GM19025 (cell line): ENCODE measurements at regions not wholly inside any gene's neighbourhood (a gene's known extent, or its start where the extent isn't known, plus 50 kb on each side); places are given as distances from the start of the nearest gene placed in this dataset.
"Not testable (repeated sequence)": the region's sequence is repeated elsewhere in the genome, so short reads cannot be mapped to it uniquely, and the experiment has no call there.

Source experiments
- ATAC-seq: cut with Tn5 transposase; IDR thresholded peaks from one replicate; pipeline ENCODE4 v1.9.1; 2021; ENCODE audit warnings: mild to moderate bottlenecking, low read depth, moderate library complexity; ENCODE audit not compliant: unreplicated experiment

- ATAC-seq = no peak
Observed at GRCh38 chr14:42499137-42499536, 892.5 kb downstream of the LRFN5 start.

DNA sequence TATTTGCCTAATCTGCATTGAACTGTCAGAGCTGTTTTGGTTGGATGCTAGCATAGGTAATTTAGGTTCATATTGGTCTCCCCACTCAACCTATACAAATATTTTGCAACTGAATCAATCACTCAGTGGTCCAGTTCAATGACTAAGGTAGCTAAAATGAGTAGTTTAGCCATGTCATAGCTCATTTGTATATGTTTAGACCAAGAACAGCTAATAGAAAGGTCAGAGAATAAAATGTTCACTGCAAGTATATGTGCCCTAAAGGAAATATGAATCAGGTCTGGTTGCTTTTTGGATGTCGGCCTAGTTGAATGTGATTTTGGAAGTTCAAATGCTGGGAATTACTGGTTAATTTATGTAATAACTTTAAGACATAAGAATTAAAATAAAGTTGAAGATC is 883.9 kb downstream of the LRFN5 start:
- no peak for ATAC-seq

DNA sequence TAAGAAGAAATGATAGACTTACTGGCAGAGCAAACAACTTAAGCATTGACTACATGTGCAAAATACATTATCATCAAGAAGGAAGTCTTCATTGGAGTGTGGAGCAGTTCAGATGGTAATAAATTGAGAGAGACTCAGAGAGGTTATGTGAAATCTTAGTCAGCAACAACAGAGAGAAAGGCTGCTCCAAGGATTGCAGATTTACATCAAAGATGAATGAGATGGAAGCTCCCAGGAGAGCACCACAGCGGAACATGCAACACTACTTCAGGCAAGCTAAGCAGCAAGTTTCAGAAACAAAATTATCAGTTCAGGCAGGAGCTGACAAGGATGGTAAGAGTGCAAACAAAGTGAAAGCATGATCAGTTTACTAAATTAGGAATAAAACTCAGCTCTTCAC is 882.3 kb downstream of the LRFN5 start:
- no peak for ATAC-seq

- not testable (repeated sequence) for ATAC-seq
Observed at GRCh38 chr14:42482345-42482971, 875.8 kb downstream of the LRFN5 start.

GRCh38 chr14:42481714-42482113 is 875.0 kb downstream of the LRFN5 start:
- ATAC-seq = not testable (repeated sequence)

GRCh38 chr14:42480255-42480654 is 873.6 kb downstream of the LRFN5 start:
- ATAC-seq = no peak

DNA sequence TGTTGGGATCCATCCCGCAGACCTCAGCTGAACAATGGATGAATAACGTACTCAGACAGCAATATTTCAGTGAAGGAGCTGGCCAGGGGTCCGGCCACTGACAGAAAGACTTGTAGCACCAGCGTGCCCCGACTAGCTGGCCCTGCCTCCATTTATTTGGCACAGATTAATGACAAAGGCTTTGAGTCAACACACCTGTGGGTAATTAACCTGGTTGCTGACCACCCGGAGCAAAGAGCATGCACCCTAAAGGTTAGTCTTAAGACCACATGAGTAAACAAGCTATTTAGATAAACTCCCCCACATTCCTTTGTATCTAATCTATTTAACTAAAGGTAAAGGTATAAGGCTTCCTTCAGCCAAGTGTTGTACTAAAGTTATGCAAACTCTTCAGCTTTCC is 868.6 kb downstream of the LRFN5 start:
- ATAC-seq = no peak

GRCh38 chr14:42470427-42470719 is 863.7 kb downstream of the LRFN5 start:
- no peak for ATAC-seq

GRCh38 chr14:42469637-42470426 is 863.2 kb downstream of the LRFN5 start:
- ATAC-seq = no peak

- ATAC-seq = no peak
Observed at GRCh38 chr14:42460673-42461072, 854.0 kb downstream of the LRFN5 start.

DNA sequence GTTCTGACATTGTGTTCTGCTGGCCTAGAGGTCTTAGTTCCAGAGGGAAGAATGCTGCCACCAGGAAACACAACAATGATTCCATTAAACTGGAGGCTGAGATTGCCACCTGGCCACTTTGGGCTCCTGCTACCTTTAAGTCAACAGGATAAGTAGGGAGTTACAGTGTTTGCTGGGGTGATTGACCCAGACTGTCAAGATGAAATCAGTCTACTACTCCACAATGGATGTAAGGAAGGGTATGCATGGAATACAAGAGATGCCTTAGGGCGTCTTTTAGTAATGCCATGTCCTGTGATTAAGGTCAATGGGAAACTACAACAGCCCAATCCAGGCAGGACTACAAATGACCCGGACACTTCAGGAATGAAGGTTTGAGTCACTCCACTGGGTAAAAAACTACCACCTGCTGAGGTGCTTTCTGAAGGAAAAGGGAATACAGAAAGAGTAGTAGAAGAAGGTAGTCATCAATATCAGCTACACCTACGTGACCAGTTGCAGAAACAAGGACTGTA is 852.6 kb downstream of the LRFN5 start:
- no peak for ATAC-seq

DNA sequence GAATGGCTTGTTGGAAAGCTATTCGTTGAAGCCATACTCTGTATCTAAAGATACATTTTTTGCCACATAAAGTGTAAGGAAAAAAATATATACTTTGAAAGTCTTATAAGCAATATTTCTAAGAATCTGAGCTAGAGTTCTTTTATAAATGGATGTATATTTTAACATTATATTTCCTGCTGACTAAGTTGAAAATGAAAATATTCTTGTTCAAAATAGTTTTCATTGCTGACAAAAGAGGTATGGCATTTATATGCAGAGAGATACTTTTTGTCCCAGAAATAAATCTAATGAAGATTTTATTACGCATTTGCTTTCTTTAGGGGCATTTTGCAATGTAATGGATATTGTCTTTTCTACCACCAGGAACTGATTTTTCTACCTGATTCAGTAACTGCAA is 834.9 kb downstream of the LRFN5 start:
- ATAC-seq = no peak

GRCh38 chr14:42437809-42438208 is 831.1 kb downstream of the LRFN5 start:
- no peak for ATAC-seq

DNA sequence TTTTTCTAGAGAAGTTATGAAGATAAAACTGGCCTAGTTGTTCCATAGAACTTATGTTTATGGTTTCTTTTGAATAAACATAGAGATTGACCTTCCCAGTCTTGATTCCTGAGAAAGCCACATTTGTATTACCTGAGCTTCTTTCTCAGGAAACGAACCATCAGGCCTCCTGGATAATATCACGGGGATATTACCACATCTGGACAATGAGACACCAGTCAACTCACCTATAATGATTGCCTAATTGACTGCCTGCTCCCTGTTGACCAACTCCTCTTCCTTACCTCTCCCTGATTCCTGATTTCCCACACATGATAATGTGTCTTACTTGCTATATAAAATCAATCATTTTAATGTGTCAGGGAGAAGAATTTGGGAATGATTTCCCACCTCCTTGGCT is 822.7 kb downstream of the LRFN5 start:
- ATAC-seq = no peak

DNA sequence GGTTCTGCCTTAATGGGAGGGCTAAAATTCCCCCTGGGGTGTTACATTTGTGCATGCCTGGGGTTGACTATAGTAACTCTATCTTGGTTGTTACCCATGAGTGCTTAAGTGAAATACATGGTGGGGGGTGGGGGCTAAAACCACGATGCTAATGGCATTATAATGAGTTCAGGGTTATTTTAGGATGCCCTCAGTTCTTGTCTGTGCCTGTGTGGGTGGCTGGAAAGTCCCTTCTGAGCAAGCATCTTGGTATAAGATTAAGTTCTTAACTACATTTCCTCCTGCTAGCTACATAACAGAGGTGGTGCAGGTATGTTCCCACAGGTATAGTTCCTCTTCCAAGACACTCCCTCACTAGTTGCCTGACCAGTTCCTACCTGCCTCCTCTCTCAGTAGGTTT is 822.3 kb downstream of the LRFN5 start:
- ATAC-seq = peak; percentile 70

- ATAC-seq = no peak
Observed at GRCh38 chr14:42424501-42424900, 817.8 kb downstream of the LRFN5 start.

DNA sequence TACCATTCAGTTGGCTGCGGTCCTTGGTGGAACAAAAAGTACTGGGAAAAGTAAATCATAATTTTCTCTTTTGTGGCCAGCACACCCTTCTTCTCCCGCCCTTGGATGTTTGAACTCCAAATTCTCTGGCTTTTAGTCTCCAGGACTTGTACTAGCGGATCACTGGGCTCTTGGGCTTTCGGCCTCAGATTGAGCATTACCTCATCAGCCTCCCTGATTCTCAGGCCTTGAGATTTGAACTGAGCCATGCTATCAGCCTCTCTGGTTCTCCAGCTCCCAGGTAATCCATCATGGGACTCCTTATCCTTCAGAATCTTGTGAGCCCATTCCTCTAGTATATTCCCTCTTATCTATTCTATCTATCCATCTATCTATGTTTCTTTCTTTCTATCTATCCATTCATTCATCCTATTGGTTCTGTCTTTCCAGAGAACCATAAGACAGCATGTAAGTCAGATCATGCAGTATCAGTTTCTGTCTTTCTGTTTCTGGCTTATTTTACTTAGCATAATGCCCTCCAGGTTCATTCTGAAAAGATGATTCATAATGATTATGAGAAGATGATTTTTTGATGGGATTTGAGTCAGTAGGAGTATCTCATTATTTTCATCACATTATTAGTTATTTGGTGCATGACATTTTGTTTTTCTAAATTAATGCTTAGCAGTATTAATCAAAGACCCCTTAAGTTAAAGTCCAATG is 814.9 kb downstream of the LRFN5 start:
- no peak for ATAC-seq

GRCh38 chr14:42420071-42420470 is 813.4 kb downstream of the LRFN5 start:
- no peak for ATAC-seq

DNA sequence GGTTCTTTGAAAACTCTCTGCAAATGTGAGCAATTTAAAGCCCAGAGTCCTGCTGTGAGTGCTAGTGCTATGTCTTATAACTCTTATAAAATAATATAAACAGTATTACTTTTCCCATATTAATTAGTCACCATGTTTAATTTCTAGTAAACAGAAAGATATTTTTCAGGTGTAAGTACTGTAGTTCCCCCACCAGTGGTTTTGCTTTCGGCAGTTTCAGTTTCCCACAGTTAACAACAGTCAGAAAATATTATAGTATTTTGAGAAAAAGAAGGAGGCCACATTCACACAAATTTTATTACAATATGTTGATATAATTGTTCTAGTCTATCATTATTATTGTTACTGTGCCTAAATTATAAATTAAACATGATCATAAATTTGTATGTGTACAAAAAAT is 800.5 kb downstream of the LRFN5 start:
- ATAC-seq = no peak

DNA sequence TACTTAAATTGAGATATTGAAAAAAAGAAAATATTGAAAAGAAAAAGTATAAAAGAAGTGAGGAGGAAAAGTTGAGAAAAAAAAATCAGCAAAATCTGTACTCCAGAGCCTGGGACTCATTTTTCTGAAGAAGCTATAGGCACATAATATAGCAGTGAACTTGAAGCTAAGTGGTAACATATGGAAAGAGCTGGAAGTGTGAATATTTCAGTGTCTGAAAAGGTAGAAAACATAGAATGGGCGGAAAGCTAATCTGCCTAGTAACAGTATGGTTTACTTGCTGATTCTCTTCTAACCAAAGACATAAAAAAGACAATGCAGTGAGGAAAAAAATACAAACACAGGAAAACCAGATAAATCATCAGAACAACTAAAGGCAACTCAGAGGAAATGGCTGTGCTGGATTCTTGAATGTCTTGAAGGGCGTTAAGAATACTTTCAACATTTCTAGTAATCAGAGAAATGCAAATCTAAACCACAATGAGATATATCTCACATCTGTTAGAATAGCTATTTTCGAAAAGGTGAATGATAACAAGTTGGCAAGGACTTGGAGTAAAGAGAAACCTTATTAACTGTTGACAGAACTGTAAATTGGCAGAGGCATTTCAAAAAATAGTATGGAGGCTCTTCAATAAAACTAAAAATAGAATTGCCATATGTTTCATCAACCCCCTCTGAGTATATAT is 784.6 kb downstream of the LRFN5 start:
- no peak for ATAC-seq

- ATAC-seq = no peak
Observed at GRCh38 chr14:42378880-42379279, 772.2 kb downstream of the LRFN5 start.
